ENCODE measurements at regions not wholly inside any gene's neighbourhood (a gene's known extent, or its start where the extent isn't known, plus 50 kb on each side); places are given as distances from the start of the nearest gene placed in this dataset.

DNA sequence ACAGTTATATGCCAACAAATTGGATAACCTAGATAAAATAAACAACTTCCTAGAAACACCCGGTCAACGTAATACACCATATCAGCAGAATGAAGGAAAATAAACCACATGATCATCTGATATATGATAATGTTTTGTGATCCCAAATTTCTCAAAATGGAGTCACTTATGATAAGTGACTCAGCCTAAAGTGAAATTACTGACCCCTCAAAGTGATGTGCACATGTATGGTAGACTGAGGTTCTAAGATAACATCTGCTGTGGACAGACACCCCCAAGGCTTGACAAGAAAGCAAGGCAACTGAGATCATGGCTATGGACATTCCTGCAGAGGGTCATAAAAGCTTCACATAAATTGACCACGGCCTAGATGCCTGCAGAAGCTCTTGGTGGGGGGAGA, 105.1 kb upstream of the DCN start:
- no peak for DNase-seq (ENCODE audit: low spot score)
- Histone ChIP-seq H3K9ac (ENCODE audit: low read depth in 1 of 2, low read length in 2 of 2) (no peak overlapping the region), H3K9me3 (ENCODE audit: control insufficient read depth in 4 of 4, low read length in 3 of 4) (no peaks in the 10 kb centered on the region), H3K27me3 (ENCODE audit: control insufficient read depth in 4 of 4, insufficient read depth in 4 of 4, low read length in 3 of 4) (no peaks in the 10 kb centered on the region), H3K4me3 (ENCODE audit: low read depth in 1 of 3, low read length in 3 of 3) (no peak overlapping the region), H3K4me1 (ENCODE audit: control insufficient read depth in 4 of 4, insufficient read depth in 4 of 4, low read length in 3 of 4) (no peaks in the 10 kb centered on the region), H3K27ac (ENCODE audit: low read depth in 1 of 2, low read length in 2 of 2) (no peak overlapping the region), H3K36me3 (ENCODE audit: control insufficient read depth in 4 of 4, insufficient read depth in 3 of 4, low read depth in 1 of 4, low read length in 3 of 4) (no peaks in the 10 kb centered on the region)
- TF ChIP-seq RAD21 (IDR thresholded peaks at IDR 0.05): no peak
- TF ChIP-seq TAF1 (conservative IDR thresholded peaks at IDR 0.05): no peak
- TF ChIP-seq, protein P1, sequence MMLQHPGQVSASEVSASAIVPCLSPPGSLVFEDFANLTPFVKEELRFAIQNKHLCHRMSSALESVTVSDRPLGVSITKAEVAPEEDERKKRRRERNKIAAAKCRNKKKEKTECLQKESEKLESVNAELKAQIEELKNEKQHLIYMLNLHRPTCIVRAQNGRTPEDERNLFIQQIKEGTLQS (IDR thresholded peaks at IDR 0.05): no peak
- no peak for TF ChIP-seq YY1 (IDR thresholded peaks at IDR 0.05)
- TF ChIP-seq, protein P2, sequence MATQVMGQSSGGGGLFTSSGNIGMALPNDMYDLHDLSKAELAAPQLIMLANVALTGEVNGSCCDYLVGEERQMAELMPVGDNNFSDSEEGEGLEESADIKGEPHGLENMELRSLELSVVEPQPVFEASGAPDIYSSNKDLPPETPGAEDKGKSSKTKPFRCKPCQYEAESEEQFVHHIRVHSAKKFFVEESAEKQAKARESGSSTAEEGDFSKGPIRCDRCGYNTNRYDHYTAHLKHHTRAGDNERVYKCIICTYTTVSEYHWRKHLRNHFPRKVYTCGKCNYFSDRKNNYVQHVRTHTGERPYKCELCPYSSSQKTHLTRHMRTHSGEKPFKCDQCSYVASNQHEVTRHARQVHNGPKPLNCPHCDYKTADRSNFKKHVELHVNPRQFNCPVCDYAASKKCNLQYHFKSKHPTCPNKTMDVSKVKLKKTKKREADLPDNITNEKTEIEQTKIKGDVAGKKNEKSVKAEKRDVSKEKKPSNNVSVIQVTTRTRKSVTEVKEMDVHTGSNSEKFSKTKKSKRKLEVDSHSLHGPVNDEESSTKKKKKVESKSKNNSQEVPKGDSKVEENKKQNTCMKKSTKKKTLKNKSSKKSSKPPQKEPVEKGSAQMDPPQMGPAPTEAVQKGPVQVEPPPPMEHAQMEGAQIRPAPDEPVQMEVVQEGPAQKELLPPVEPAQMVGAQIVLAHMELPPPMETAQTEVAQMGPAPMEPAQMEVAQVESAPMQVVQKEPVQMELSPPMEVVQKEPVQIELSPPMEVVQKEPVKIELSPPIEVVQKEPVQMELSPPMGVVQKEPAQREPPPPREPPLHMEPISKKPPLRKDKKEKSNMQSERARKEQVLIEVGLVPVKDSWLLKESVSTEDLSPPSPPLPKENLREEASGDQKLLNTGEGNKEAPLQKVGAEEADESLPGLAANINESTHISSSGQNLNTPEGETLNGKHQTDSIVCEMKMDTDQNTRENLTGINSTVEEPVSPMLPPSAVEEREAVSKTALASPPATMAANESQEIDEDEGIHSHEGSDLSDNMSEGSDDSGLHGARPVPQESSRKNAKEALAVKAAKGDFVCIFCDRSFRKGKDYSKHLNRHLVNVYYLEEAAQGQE (IDR thresholded peaks at IDR 0.05): no peak
- TF ChIP-seq HNF4A (conservative IDR thresholded peaks at IDR 0.05): no peak
- TF ChIP-seq NR2F2 (IDR thresholded peaks at IDR 0.05): no peak
- no peak for TF ChIP-seq GABPA (IDR thresholded peaks at IDR 0.05 in 1 of 2, conservative IDR thresholded peaks at IDR 0.05 in 1 of 2)
- TF ChIP-seq FOXA1 (IDR thresholded peaks at IDR 0.05): no peak
- no peak for TF ChIP-seq JUND (IDR thresholded peaks at IDR 0.05)
- TF ChIP-seq, protein P3, sequence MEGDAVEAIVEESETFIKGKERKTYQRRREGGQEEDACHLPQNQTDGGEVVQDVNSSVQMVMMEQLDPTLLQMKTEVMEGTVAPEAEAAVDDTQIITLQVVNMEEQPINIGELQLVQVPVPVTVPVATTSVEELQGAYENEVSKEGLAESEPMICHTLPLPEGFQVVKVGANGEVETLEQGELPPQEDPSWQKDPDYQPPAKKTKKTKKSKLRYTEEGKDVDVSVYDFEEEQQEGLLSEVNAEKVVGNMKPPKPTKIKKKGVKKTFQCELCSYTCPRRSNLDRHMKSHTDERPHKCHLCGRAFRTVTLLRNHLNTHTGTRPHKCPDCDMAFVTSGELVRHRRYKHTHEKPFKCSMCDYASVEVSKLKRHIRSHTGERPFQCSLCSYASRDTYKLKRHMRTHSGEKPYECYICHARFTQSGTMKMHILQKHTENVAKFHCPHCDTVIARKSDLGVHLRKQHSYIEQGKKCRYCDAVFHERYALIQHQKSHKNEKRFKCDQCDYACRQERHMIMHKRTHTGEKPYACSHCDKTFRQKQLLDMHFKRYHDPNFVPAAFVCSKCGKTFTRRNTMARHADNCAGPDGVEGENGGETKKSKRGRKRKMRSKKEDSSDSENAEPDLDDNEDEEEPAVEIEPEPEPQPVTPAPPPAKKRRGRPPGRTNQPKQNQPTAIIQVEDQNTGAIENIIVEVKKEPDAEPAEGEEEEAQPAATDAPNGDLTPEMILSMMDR (IDR thresholded peaks at IDR 0.05; ENCODE audit: low read depth, low read length, missing input control): no peak
- TF ChIP-seq, protein P4, sequence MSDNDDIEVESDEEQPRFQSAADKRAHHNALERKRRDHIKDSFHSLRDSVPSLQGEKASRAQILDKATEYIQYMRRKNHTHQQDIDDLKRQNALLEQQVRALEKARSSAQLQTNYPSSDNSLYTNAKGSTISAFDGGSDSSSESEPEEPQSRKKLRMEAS (IDR thresholded peaks at IDR 0.05): no peak
- no peak for TF ChIP-seq SP1 (IDR thresholded peaks at IDR 0.05)
- TF ChIP-seq, protein P5, sequence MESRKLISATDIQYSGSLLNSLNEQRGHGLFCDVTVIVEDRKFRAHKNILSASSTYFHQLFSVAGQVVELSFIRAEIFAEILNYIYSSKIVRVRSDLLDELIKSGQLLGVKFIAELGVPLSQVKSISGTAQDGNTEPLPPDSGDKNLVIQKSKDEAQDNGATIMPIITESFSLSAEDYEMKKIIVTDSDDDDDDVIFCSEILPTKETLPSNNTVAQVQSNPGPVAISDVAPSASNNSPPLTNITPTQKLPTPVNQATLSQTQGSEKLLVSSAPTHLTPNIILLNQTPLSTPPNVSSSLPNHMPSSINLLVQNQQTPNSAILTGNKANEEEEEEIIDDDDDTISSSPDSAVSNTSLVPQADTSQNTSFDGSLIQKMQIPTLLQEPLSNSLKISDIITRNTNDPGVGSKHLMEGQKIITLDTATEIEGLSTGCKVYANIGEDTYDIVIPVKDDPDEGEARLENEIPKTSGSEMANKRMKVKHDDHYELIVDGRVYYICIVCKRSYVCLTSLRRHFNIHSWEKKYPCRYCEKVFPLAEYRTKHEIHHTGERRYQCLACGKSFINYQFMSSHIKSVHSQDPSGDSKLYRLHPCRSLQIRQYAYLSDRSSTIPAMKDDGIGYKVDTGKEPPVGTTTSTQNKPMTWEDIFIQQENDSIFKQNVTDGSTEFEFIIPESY (IDR thresholded peaks at IDR 0.05): no peak
- no peak for TF ChIP-seq FOXA2 (IDR thresholded peaks at IDR 0.05)
- no peak for TF ChIP-seq RXRA (IDR thresholded peaks at IDR 0.05)
- no peak for TF ChIP-seq HNF4G (IDR thresholded peaks at IDR 0.05)
- 58% methylated on average over 3 of the region's 3 CpGs for WGBS

DNA sequence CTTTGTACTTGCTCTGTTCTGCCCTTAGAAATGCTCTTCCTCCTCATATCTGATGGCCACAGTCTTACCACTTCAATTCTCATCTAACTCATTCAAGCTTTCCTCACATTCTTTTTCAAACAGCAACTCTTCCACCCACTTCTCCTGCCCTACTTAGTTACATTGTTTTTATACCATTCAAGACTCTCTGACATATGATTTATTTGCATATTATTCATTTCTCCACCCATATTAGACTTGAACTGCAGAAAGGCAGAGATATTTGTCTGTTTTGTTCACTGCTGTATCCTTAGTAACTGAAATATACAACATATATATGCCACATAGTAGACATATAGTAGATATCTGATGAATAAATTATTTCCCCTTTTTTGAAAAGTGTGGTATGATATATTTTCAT, 95.5 kb upstream of the DCN start:
- Histone ChIP-seq H3K36me3 (ENCODE audit: control insufficient read depth in 4 of 4, insufficient read depth in 3 of 4, low read depth in 1 of 4, low read length in 3 of 4) (no peaks in the 10 kb centered on the region), H3K9ac (ENCODE audit: low read depth in 1 of 2, low read length in 2 of 2) (no peak overlapping the region), H3K4me3 (ENCODE audit: low read depth in 1 of 3, low read length in 3 of 3) (no peak overlapping the region), H3K9me3 (ENCODE audit: control insufficient read depth in 4 of 4, low read length in 3 of 4) (no peaks in the 10 kb centered on the region), H3K27me3 (ENCODE audit: control insufficient read depth in 4 of 4, insufficient read depth in 4 of 4, low read length in 3 of 4) (peaks cover 0 to 2% (median 0%) of the 10 kb centered on the region in 4 donors), H3K27ac (ENCODE audit: low read depth in 1 of 2, low read length in 2 of 2) (no peak overlapping the region), H3K4me1 (ENCODE audit: control insufficient read depth in 4 of 4, insufficient read depth in 4 of 4, low read length in 3 of 4) (no peaks in the 10 kb centered on the region)
- TF ChIP-seq NR2F2 (IDR thresholded peaks at IDR 0.05): no peak
- TF ChIP-seq, protein P4 (IDR thresholded peaks at IDR 0.05): no peak
- no peak for TF ChIP-seq RAD21 (IDR thresholded peaks at IDR 0.05)
- TF ChIP-seq HNF4G (IDR thresholded peaks at IDR 0.05): no peak
- TF ChIP-seq FOXA2 (IDR thresholded peaks at IDR 0.05): no peak
- TF ChIP-seq, protein P3 (IDR thresholded peaks at IDR 0.05; ENCODE audit: low read depth, low read length, missing input control): no peak
- TF ChIP-seq SP1 (IDR thresholded peaks at IDR 0.05): no peak
- no peak for TF ChIP-seq YY1 (IDR thresholded peaks at IDR 0.05)
- no peak for TF ChIP-seq TAF1 (conservative IDR thresholded peaks at IDR 0.05)
- TF ChIP-seq, protein P2 (IDR thresholded peaks at IDR 0.05): no peak
- TF ChIP-seq FOXA1 (IDR thresholded peaks at IDR 0.05): no peak
- TF ChIP-seq EGR1 (IDR thresholded peaks at IDR 0.05; ENCODE audit: low read depth in 2 of 2): no peak
- no peak for DNase-seq (ENCODE audit: low spot score)

Measured in liver (tissue), 8 donors.